HepG2 (cell line): ENCODE measurements at regions not wholly inside any gene's neighbourhood (a gene's known extent, or its start where the extent isn't known, plus 50 kb on each side); places are given as distances from the start of the nearest gene placed in this dataset.

Experiments used
- ARNT ChIP-seq: fragments of 450-650 bp; IDR thresholded peaks from 2 replicates; pipeline ENCODE4 v1.6.1; 2017
- ATAD3A ChIP-seq: sonication (generic); formaldehyde crosslinking; IDR thresholded peaks from 2 replicates; pipeline ENCODE4 v1.4.0; 2020; ENCODE audit warnings: missing genetic modification reagents
- ELF3 ChIP-seq: IDR thresholded peaks from 2 replicates; pipeline ENCODE4 v1.6.1; 2016; ENCODE audit warnings: missing genetic modification reagents, missing compliant biosample characterization
- FOSL2 ChIP-seq: sonication (generic); formaldehyde crosslinking; IDR thresholded peaks from 2 replicates; pipeline ENCODE4 v1.4.0; 2020; ENCODE audit warnings: missing genetic modification reagents
- KDM5B ChIP-seq: sonication (generic); formaldehyde crosslinking; IDR thresholded peaks from 2 replicates; pipeline ENCODE4 v1.4.0; 2020; ENCODE audit warnings: missing genetic modification reagents, mild to moderate bottlenecking, borderline replicate concordance
- PHF21A ChIP-seq: sonication (generic); formaldehyde crosslinking; IDR thresholded peaks from 2 replicates; pipeline ENCODE4 v1.5.0; 2020; ENCODE audit warnings: mild to moderate bottlenecking, missing genetic modification reagents
- RNF2 ChIP-seq: fragments of 450-650 bp; conservative IDR thresholded peaks from 2 replicates; pipeline ENCODE4 v1.6.1; 2016; ENCODE audit warnings: low read depth
- ZFP90 ChIP-seq: sonication (generic); formaldehyde crosslinking; IDR thresholded peaks from 2 replicates; pipeline ENCODE4 v1.8.0; 2022; ENCODE audit warnings: missing genetic modification reagents, mild to moderate bottlenecking, inconsistent platforms, borderline replicate concordance
- ZFX ChIP-seq: sonication (generic); formaldehyde crosslinking; IDR thresholded peaks from 2 replicates; pipeline ENCODE4 v1.4.0; 2020; ENCODE audit warnings: mild to moderate bottlenecking, low read depth, missing genetic modification reagents, moderate library complexity
- ZNF292 ChIP-seq: sonication (generic); formaldehyde crosslinking; IDR thresholded peaks from 2 replicates; pipeline ENCODE4 v1.8.1; 2022; ENCODE audit warnings: mild to moderate bottlenecking, low read depth, missing genetic modification reagents, borderline replicate concordance
- ZNF329 ChIP-seq: sonication (generic); formaldehyde crosslinking; IDR thresholded peaks from 2 replicates; pipeline ENCODE4 v1.9.0; 2021; ENCODE audit warnings: low read depth, mild to moderate bottlenecking, missing genetic modification reagents
- ZNF674 ChIP-seq: sonication (generic); formaldehyde crosslinking; IDR thresholded peaks from 2 replicates; pipeline ENCODE4 v1.5.0; 2020; ENCODE audit warnings: low read depth, mild to moderate bottlenecking, missing genetic modification reagents
- ZNF709 ChIP-seq: sonication (generic); formaldehyde crosslinking; IDR thresholded peaks from 2 replicates; pipeline ENCODE4 v1.5.0; 2020; ENCODE audit warnings: mild to moderate bottlenecking, missing genetic modification reagents
- TF ChIP-seq, protein P1 (sequence below): sonication (generic); formaldehyde crosslinking; IDR thresholded peaks from 2 replicates; pipeline ENCODE4 v1.5.0; 2020; ENCODE audit warnings: mild to moderate bottlenecking, missing genetic modification reagents, moderate library complexity
- TF ChIP-seq, protein P2 (sequence below): IDR thresholded peaks from 2 replicates; pipeline ENCODE4 v1.6.1; 2016
- TF ChIP-seq, protein P3 (sequence below): sonication (generic); formaldehyde crosslinking; conservative IDR thresholded peaks from 2 replicates; pipeline ENCODE4 v1.4.0; 2020; ENCODE audit warnings: missing genetic modification reagents
- TF ChIP-seq, protein P4 (sequence below): IDR thresholded peaks from 2 replicates; pipeline ENCODE4 v1.6.1; 2018; ENCODE audit warnings: missing genetic modification reagents, mild to moderate bottlenecking, missing compliant biosample characterization

DNA sequence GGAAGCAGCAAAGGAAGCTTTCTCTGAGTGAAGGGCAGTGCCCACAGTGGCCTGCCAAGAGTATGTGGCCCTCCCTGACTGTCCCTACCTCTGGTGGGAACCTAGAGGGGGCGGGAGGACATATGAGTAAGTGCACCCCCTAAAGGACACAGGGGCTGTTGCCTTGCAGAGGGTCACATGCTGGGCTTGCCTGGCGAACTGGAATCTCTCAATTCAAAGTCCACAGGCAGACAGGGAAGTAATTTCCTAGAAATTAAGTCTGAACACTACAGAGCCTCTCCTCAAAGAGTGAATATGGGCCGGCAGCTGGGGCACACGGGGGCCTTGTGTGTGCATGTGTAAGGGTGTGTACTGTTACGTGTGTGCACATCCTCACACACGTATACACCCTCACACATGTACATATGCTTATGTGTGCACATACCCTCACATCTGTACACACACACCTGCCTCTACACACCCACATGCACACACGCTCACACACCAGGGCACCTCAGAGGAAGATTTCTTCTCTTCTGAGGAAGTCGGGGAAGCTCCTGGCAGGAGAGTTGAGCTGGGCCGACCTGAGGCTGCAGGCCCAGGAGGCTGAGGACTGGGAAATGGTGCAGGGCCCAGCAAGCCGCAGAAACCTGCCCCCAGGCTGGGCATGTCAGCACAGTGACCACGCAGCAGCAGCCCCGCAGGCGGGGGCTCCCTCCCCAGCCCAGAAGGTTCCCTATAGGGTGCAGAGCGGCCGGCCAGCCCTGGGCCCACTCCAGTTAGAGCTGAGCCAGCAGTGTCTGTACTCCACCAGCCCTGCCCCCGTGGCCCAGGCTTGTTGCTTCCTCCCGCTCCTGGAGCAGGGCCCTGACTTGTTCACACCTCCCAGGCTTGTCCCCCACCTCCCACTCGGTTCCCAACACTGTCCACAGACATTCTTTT, 77.4 kb upstream of the TAF1B start (continued):
- TF ChIP-seq, protein P1, sequence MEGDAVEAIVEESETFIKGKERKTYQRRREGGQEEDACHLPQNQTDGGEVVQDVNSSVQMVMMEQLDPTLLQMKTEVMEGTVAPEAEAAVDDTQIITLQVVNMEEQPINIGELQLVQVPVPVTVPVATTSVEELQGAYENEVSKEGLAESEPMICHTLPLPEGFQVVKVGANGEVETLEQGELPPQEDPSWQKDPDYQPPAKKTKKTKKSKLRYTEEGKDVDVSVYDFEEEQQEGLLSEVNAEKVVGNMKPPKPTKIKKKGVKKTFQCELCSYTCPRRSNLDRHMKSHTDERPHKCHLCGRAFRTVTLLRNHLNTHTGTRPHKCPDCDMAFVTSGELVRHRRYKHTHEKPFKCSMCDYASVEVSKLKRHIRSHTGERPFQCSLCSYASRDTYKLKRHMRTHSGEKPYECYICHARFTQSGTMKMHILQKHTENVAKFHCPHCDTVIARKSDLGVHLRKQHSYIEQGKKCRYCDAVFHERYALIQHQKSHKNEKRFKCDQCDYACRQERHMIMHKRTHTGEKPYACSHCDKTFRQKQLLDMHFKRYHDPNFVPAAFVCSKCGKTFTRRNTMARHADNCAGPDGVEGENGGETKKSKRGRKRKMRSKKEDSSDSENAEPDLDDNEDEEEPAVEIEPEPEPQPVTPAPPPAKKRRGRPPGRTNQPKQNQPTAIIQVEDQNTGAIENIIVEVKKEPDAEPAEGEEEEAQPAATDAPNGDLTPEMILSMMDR = peak; percentile 69
- TF ChIP-seq ZFP90 (CRISPR knock-in tag) (0 out of 2 replicates have a peak, but pooled peaks have one; percentile 44), RNF2 (peak; percentile 41; the same call in 1 of the 2 replicates), ZFX (CRISPR knock-in tag) (peak; percentile 76), ELF3 (peak; percentile 77; the same call in 1 of the 2 replicates), ZNF292 (no peak; the same call in 1 of the 2 replicates), ARNT (no peak), PHF21A (CRISPR knock-in tag) (peak; percentile 62; the same call in 1 of the 2 replicates), ATAD3A (CRISPR knock-in tag) (no peak), ZNF709 (CRISPR knock-in tag) (peak; percentile 62; the same call in 1 of the 2 replicates), FOSL2 (CRISPR knock-in tag) (no peak), ZNF329 (CRISPR knock-in tag) (no peak), ZNF674 (CRISPR knock-in tag) (no peak), KDM5B (CRISPR knock-in tag) (peak; percentile 47; the same call in 1 of the 2 replicates)
- TF ChIP-seq, protein P2, sequence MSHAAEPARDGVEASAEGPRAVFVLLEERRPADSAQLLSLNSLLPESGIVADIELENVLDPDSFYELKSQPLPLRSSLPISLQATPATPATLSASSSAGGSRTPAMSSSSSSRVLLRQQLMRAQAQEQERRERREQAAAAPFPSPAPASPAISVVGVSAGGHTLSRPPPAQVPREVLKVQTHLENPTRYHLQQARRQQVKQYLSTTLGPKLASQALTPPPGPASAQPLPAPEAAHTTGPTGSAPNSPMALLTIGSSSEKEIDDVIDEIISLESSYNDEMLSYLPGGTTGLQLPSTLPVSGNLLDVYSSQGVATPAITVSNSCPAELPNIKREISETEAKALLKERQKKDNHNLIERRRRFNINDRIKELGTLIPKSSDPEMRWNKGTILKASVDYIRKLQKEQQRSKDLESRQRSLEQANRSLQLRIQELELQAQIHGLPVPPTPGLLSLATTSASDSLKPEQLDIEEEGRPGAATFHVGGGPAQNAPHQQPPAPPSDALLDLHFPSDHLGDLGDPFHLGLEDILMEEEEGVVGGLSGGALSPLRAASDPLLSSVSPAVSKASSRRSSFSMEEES = peak; percentile 86
- TF ChIP-seq, protein P3, sequence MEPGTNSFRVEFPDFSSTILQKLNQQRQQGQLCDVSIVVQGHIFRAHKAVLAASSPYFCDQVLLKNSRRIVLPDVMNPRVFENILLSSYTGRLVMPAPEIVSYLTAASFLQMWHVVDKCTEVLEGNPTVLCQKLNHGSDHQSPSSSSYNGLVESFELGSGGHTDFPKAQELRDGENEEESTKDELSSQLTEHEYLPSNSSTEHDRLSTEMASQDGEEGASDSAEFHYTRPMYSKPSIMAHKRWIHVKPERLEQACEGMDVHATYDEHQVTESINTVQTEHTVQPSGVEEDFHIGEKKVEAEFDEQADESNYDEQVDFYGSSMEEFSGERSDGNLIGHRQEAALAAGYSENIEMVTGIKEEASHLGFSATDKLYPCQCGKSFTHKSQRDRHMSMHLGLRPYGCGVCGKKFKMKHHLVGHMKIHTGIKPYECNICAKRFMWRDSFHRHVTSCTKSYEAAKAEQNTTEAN (CRISPR knock-in tag) = peak; percentile 71; the same call in 1 of the 2 replicates
- TF ChIP-seq, protein P4, sequence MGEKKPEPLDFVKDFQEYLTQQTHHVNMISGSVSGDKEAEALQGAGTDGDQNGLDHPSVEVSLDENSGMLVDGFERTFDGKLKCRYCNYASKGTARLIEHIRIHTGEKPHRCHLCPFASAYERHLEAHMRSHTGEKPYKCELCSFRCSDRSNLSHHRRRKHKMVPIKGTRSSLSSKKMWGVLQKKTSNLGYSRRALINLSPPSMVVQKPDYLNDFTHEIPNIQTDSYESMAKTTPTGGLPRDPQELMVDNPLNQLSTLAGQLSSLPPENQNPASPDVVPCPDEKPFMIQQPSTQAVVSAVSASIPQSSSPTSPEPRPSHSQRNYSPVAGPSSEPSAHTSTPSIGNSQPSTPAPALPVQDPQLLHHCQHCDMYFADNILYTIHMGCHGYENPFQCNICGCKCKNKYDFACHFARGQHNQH (CRISPR knock-in tag) = 0 out of 2 replicates have a peak, but pooled peaks have one; percentile 37
